ENCODE measurements at regions not wholly inside any gene's neighbourhood (a gene's known extent, or its start where the extent isn't known, plus 50 kb on each side); places are given as distances from the start of the nearest gene placed in this dataset.

DNA sequence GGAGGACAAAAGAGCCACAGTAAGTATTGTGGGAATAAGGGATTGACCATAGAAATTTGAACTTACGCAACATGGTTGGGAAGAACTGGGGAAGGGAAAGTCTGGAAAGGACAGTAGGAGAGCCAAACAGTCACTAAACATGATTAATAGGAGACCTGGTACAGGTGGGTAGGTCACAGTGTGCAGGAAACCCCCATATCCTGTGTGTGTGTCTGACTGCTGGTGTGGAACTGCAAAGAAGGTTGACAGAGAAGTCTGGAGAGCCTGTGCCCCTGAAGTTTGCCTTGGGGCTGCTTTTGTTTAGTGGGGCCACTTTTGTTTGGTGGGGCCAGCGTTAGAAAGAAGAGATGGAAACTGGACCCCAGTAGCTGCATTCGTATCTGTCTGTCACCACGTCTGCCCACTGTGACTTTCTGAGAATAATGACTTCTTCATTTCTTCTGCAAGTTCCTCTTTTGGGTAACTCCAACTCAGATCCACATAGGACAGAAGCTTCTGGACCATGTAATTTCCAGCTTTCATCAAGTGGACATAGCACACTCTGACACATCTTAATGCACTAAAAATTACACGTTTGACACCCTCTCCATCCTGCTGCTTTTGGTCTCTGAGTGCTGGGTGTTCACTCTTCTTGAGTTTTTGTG, 126.8 kb upstream of the RAG2 start:
- DNase-seq (ENCODE audit: low read depth): no peak
- no peak overlapping the region for H3K4me3 ChIP-seq (ENCODE audit: low read depth, low read length)
- TF ChIP-seq, protein P1, sequence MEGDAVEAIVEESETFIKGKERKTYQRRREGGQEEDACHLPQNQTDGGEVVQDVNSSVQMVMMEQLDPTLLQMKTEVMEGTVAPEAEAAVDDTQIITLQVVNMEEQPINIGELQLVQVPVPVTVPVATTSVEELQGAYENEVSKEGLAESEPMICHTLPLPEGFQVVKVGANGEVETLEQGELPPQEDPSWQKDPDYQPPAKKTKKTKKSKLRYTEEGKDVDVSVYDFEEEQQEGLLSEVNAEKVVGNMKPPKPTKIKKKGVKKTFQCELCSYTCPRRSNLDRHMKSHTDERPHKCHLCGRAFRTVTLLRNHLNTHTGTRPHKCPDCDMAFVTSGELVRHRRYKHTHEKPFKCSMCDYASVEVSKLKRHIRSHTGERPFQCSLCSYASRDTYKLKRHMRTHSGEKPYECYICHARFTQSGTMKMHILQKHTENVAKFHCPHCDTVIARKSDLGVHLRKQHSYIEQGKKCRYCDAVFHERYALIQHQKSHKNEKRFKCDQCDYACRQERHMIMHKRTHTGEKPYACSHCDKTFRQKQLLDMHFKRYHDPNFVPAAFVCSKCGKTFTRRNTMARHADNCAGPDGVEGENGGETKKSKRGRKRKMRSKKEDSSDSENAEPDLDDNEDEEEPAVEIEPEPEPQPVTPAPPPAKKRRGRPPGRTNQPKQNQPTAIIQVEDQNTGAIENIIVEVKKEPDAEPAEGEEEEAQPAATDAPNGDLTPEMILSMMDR (conservative IDR thresholded peaks at IDR 0.05; ENCODE audit: low read depth, low read length): no peak

DNA sequence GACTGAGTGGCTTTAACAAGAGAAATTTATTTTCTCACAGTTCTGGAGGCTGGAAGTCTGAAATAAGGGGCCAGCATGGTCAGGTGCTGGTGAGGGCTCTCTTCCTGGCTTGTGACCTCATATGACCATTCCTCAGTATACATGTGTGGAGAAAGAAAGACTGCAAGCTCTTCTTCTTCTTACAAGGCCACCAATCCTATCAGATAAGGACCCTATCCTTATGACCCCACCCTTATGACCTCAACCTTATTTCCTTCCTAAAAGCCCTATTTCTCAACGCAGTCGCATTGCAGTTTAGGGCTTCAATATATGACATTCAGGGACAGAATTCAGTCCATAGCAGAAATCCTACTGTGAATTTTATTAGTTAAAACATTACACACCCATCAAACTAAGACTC, 124.4 kb upstream of the RAG2 start:
- TF ChIP-seq, protein P1 (conservative IDR thresholded peaks at IDR 0.05; ENCODE audit: low read depth, low read length): no peak
- no peak overlapping the region for H3K4me3 ChIP-seq (ENCODE audit: low read depth, low read length)
- no peak for DNase-seq (ENCODE audit: low read depth)

DNA sequence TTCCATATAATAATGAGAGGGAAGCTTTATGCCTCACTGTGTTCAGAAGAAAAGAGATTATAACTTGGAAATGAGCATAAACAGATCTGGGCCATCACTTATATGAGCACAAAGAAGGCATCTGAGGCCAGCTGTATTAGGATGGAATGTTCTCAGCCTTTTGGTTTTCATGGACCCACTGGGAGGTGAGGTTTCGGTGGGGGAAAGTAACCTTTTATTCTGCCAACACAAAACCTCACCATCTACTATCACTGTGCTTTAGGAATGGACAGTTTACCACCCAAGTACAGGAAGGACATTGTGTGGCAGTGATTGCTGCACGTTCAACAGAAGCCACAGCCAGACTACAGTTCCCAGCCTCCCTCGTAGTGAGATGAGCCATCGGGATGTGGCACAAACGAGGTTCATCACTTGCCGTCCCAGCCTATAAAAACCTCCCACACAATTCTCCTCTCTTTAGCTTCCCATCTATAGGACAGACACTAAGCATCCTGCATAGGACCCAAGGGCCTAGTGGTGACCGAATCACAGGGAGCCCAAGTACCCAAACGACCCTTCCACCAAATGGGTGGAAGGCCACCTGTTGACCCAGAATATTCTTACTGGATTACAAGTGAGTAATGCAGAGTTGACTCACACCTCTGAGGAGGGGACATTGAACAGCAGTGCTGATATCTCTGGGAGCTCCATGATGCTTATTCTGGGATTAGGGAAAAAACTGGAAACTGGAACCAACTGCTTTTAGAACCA, 121.5 kb upstream of the RAG2 start:
- H3K4me3 ChIP-seq (ENCODE audit: low read depth, low read length): no peak overlapping the region
- no peak for DNase-seq (ENCODE audit: low read depth)
- TF ChIP-seq, protein P1 (conservative IDR thresholded peaks at IDR 0.05; ENCODE audit: low read depth, low read length): no peak

DNA sequence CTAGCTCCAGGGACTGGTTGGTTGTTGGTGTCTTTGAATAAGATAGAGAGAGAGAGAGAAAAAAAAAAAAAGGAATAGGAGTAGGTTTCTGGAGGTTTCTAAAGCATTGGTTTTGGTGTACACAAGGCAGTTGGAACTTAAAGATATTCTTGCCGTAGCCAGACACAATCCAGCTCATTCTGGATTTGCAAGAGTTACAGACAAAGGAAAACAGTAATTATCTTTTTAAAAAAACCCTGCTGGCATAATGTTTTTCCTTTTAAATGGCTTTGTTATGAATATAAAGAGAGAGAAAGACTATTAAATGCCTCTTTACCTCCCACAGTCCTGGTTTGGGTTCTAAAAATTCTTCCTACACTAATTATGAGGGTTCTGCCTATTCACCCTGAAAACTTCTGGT, 120.4 kb upstream of the RAG2 start:
- no peak overlapping the region for H3K4me3 ChIP-seq (ENCODE audit: low read depth, low read length)
- TF ChIP-seq, protein P1 (conservative IDR thresholded peaks at IDR 0.05; ENCODE audit: low read depth, low read length): no peak
- DNase-seq (ENCODE audit: low read depth): no peak

DNA sequence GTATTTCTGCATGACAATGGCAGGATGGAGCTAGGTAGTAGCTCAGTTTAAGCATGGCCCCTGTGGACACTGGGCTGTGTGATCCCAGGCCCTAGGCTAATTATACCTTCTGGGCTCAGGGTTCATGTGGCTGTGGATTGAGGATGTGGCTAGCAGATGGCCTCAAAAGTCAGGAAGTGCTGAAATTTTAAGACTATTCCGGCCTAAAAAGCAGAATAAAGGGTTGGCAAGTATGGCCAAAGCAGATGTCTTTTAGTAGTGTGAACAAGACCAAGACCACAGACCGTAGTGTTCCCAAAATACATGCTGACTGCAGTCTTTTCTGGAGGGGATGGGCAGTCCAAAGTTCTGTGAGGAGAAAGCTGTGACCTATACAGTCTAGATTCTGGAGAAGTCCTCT, 115.7 kb upstream of the RAG2 start:
- TF ChIP-seq, protein P1 (conservative IDR thresholded peaks at IDR 0.05; ENCODE audit: low read depth, low read length): no peak
- no peak for DNase-seq (ENCODE audit: low read depth)
- no peak overlapping the region for H3K4me3 ChIP-seq (ENCODE audit: low read depth, low read length)

DNA sequence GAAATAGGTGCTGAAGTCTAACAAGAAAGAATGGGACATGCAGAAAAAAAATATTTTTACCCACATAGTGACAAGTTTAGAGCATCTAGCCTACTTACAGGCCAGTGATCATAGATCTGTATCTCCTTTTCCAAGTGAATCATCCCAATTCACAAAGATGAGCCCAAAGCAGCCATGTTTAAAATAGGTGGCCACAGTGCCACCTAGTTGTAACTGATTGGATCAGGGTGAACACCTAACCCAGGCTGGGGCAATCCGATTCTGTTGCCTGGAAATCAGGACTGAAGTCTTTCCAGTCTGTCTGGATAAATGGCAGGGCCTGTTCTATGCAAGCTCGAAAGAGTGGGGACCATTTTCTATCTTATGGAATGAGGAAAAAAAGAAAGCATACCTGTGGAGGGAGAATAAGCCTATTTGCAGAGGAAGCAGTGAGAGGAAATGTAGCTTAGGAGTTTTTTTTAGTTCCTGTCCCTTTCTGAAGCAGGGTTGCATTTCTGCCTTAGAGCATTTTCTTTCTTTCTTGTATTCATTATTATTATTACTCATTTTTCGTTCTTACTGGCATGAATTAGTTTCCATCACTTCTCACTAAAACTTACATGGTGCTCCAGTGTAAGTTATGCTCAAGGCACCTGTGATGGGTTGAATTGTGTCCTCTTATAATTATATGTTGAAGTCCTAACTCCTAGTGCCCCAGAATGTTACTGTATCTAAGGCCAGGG, 113.2 kb upstream of the RAG2 start:
- no peak for DNase-seq (ENCODE audit: low read depth)
- H3K4me3 ChIP-seq (ENCODE audit: low read depth, low read length): no peak overlapping the region
- TF ChIP-seq, protein P1 (conservative IDR thresholded peaks at IDR 0.05; ENCODE audit: low read depth, low read length): peak; percentile 38
